HG03521 (cell line): ENCODE measurements at regions not wholly inside any gene's neighbourhood (a gene's known extent, or its start where the extent isn't known, plus 50 kb on each side); places are given as distances from the start of the nearest gene placed in this dataset.

ENCODE experiments used
- ATAC-seq: cut with Tn5 transposase; IDR thresholded peaks from one replicate; pipeline ENCODE4 v1.9.1; 2021; ENCODE audit warnings: mild to moderate bottlenecking, moderate library complexity; ENCODE audit not compliant: unreplicated experiment

- no peak for ATAC-seq
Measured at GRCh38 chr15:87209891-87210689, 1046.4 kb downstream of the NTRK3 start.

GRCh38 chr15:87207990-87208580, 1048.5 kb downstream of the NTRK3 start:
- ATAC-seq, result no peak

- ATAC-seq, result no peak
Measured at GRCh38 chr15:87207251-87207650, 1049.3 kb downstream of the NTRK3 start.

GRCh38 chr15:87201986-87202385, 1054.6 kb downstream of the NTRK3 start:
- no peak for ATAC-seq

GRCh38 chr15:87200149-87200548, 1056.4 kb downstream of the NTRK3 start:
- ATAC-seq, result no peak

- no peak for ATAC-seq
Measured at GRCh38 chr15:87197981-87198380, 1058.6 kb downstream of the NTRK3 start.

- ATAC-seq, result no peak
Measured at GRCh38 chr15:87196498-87196897, 1060.0 kb downstream of the NTRK3 start.

- no peak for ATAC-seq
Measured at GRCh38 chr15:87193481-87193880, 1063.1 kb downstream of the NTRK3 start.

GRCh38 chr15:87167706-87168105, 1088.0 kb downstream of the AGBL1 start:
- ATAC-seq, result no peak

GRCh38 chr15:87167055-87167454, 1087.4 kb downstream of the AGBL1 start:
- ATAC-seq, result no peak

- no peak for ATAC-seq
Measured at GRCh38 chr15:87155771-87156170, 1076.1 kb downstream of the AGBL1 start.

- no peak for ATAC-seq
Measured at GRCh38 chr15:87154761-87155160, 1075.1 kb downstream of the AGBL1 start.

- no peak for ATAC-seq
Measured at GRCh38 chr15:87151202-87151748, 1071.6 kb downstream of the AGBL1 start.

GRCh38 chr15:87145696-87146095, 1066.0 kb downstream of the AGBL1 start:
- ATAC-seq, result no peak

- ATAC-seq, result no peak
Measured at GRCh38 chr15:87144775-87145174, 1065.1 kb downstream of the AGBL1 start.

GRCh38 chr15:87142096-87142495, 1062.4 kb downstream of the AGBL1 start:
- no peak for ATAC-seq

GRCh38 chr15:87135109-87135508, 1055.4 kb downstream of the AGBL1 start:
- ATAC-seq, result no peak

GRCh38 chr15:87133704-87134103, 1054.0 kb downstream of the AGBL1 start:
- no peak for ATAC-seq

- ATAC-seq, result no peak
Measured at GRCh38 chr15:87131067-87131466, 1051.4 kb downstream of the AGBL1 start.

GRCh38 chr15:87129916-87130315, 1050.2 kb downstream of the AGBL1 start:
- ATAC-seq, result no peak

GRCh38 chr15:87123676-87124382, 1044.2 kb downstream of the AGBL1 start:
- no peak for ATAC-seq

GRCh38 chr15:87121336-87121735, 1041.7 kb downstream of the AGBL1 start:
- no peak for ATAC-seq
